Choroid plexus epithelial cell (primary cell): ENCODE measurements at regions not wholly inside any gene's neighbourhood (a gene's known extent, or its start where the extent isn't known, plus 50 kb on each side); places are given as distances from the start of the nearest gene placed in this dataset.
"Not testable (repeated sequence)": the region's sequence is repeated elsewhere in the genome, so short reads cannot be mapped to it uniquely, and the experiment has no call there.

Experiments
- DNase-seq: peaks from one replicate; pipeline ENCODE4 v3.0.0-alpha.2; 2010; ENCODE audit warnings: low read depth
- H3K4me3 ChIP-seq: 2 replicates; pipeline ENCODE4 v1.5.1; 2011; ENCODE audit warnings: low read depth, mild to moderate bottlenecking, control low read depth, low read length, moderate library complexity

- DNase-seq, H3K4me3 ChIP-seq: not testable (repeated sequence)
These were observed 4468.2 kb upstream of the TPTE start for GRCh38 chr21:6053145-6053544.

- H3K4me3 ChIP-seq: not testable (repeated sequence)
These were observed 4462.4 kb upstream of the TPTE start for GRCh38 chr21:6058997-6059396.

GRCh38 chr21:6060054-6060681 is 4461.2 kb upstream of the TPTE start:
- not testable (repeated sequence) for H3K4me3 ChIP-seq, DNase-seq

More at GRCh38 chr21:6058997-6059396, 4462.4 kb upstream of the TPTE start:
- not testable (repeated sequence) for DNase-seq

DNA sequence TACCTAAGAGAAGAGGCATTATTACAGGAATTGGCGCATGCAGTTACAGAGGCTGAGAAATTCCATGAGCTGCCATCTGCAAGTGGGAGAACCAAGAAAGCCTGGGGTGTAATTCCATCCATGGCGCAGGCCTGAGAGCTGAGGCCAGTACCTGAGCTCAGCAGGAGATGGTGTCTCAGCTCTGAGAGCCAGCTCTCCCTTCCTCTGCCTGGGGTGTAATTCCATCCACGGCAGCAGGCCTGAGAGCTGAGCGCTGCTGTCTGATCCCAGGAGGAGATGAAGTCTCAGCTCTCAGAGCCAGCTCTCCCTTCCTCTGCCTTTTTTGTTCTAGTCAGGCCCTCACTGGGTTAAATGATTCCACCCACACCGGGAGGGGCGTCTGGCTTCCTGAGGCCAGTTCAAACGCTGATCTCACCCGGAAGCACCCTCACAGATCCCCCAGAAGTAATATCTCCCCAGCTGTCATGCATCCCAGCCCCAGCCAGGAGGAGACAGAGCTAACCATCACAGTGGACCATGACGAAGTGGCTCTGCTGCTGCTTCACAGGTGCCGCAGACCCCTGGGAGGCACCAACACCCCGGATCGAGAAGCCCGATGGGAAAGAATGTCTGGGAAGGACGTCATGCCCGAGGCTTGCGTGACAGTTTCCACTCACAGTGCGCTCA is 4454.9 kb upstream of the TPTE start:
- DNase-seq, H3K4me3 ChIP-seq: not testable (repeated sequence)

- not testable (repeated sequence) for H3K4me3 ChIP-seq, DNase-seq
These were observed 4453.1 kb upstream of the TPTE start for GRCh38 chr21:6068098-6068831.

DNA sequence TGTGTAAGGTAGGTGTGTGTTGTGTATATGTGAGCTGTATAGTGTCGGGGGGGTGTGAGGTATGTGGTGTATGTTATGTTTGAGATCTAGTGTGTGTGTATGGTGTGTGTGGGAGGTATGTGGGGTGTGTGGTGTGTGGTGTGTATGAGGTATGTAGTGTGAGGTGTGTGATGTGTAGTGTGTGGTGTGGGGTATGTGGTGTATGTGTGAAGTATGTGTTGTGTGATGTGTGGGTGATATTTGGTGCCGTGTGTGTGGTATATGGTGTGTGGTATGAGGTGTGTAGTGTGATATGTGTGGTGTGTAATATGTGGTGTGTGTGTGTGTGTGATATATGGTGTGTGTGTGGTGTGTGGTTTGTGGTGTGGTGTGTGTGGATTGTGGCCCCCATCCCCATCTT is 4451.2 kb upstream of the TPTE start:
- not testable (repeated sequence) for H3K4me3 ChIP-seq, DNase-seq

DNA sequence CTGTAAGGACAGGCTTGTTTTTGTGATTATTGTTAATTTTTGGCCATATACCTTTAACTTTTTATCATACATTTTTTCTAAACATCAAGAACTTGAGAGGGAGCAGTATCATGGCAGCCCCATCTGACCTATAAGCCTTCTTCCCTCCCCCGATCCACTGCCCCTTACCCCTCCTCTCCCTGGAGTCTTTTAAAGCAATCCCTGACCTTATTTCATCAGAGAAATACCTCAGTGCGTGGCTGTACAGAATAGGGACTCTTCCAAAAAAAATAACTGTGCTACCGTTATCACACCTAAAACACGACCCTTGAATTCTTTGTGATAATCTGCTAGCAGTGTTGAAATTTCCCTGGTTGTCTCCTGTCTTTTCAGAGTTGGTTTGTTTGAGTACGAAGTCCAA is 4448.7 kb upstream of the TPTE start:
- not testable (repeated sequence) for H3K4me3 ChIP-seq, DNase-seq

DNA sequence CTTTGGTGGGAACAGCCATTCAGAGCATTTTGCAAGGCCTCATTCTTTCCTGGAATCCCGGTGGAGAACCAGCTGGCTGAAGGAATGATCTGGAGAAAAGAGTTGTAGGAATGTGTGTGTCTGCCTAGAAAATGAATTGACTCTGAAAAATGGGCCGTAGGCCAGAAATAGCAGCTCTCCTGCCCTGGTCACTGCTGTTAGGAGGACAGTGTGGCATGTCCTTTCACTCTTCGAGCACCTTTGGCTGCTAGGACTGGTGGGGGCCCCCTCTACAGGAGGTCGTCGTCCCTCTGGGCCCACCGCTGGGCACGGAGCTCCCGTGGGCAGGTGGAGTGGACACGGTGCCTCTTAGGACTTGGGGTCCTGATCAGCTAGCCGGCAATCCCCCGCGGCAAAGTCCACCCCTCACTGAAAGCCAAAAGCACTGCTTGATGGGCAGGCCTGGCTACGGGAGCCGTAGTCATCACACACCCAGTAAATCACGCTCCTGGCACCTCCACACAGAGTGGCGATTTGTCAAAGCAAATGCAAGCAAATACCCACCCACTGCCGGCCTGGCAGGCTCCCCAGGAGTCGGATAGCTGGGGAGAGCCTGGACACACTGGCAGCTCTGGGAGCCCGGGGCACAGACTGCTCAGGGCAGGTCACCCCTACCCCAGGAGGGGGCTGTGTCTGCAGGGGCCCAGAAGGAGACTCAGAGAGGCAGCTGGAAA is 4447.2 kb upstream of the TPTE start:
- DNase-seq, H3K4me3 ChIP-seq: not testable (repeated sequence)

DNA sequence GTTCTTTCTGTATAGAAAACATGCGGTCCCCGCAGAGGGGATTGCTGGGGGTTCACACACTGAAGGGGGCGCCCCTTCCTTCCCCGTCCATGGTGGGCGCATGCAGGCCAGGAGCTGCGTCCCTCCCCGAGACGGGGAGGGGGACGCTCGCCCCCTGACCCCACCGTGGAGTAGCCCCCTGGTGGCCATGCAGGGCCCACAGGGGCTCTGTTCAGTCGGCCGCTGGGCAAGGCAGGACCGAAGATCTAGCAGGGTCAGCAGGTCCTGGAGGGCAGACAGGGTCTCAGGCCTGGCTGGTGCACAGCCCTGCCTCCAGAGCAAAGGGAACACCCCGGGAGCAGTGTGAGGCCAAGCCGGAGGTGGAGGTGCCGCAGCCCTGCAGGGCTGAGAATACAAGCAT is 4446.4 kb upstream of the TPTE start:
- DNase-seq, H3K4me3 ChIP-seq: not testable (repeated sequence)

GRCh38 chr21:6075627-6076208 is 4445.7 kb upstream of the TPTE start:
- DNase-seq, H3K4me3 ChIP-seq: not testable (repeated sequence)

- H3K4me3 ChIP-seq, DNase-seq: not testable (repeated sequence)
These were observed 4444.0 kb upstream of the TPTE start for GRCh38 chr21:6077358-6077757.

DNA sequence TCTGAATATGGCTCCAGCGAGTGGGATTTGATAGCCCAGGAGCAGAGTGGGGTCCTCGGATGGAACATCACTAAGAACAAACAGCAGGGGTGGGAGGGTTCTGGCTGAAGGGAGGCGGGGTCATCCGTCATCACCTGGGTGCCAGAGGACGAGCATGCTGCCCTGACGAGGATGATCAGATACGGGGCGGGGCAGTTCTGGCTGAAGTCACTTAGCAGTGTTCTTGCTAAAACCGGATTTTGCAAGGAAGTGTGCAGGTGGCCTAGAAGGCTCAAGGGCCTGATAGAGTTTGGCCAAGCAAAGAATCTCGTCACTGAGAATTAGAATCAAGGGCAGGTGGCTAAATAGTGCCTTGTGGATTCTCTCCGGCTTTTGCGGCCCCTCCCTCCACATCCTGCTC is 4442.5 kb upstream of the TPTE start:
- not testable (repeated sequence) for H3K4me3 ChIP-seq, DNase-seq

DNA sequence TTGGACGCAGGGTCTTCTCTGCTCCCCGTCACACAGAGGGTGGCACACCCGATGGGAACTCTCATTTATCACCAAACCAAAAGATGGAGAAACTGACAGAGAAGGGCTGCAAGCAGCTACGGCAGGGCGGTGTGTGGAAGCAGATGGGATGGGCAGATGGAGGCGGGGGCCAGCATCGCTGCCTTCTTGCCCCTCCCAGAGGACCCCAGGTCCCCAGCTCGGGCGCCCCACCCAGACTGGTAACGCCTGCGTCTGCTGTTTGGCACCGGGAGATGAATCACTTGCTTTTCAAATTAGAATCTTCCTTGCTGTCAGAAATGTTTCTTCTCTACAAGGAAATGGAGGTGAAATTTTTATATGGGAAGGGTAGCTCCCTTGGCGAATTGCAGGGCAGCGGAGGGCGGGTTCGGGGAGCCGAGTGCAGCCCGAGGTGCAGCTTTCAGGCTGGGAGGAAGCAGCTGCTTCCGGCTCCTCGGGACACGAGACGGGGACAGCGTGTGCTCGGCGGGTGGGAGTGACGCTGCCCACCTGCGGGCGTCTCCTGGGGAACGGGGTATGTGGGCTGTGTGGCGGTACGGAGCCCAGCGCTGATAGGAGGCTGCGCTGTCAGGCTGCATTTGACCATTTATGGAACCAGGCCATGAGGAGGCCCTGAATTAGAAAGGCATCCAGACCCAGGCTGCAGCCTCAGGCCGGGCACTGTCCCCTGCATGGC is 4440.3 kb upstream of the TPTE start:
- not testable (repeated sequence) for H3K4me3 ChIP-seq

GRCh38 chr21:6082166-6082565 is 4439.2 kb upstream of the TPTE start:
- DNase-seq, H3K4me3 ChIP-seq: not testable (repeated sequence)

More for the DNA sequence above, 4440.3 kb upstream of the TPTE start:
- DNase-seq: not testable (repeated sequence)

GRCh38 chr21:6083574-6084120 is 4437.7 kb upstream of the TPTE start:
- not testable (repeated sequence) for DNase-seq, H3K4me3 ChIP-seq

GRCh38 chr21:6086038-6086437 is 4435.3 kb upstream of the TPTE start:
- not testable (repeated sequence) for DNase-seq, H3K4me3 ChIP-seq

DNA sequence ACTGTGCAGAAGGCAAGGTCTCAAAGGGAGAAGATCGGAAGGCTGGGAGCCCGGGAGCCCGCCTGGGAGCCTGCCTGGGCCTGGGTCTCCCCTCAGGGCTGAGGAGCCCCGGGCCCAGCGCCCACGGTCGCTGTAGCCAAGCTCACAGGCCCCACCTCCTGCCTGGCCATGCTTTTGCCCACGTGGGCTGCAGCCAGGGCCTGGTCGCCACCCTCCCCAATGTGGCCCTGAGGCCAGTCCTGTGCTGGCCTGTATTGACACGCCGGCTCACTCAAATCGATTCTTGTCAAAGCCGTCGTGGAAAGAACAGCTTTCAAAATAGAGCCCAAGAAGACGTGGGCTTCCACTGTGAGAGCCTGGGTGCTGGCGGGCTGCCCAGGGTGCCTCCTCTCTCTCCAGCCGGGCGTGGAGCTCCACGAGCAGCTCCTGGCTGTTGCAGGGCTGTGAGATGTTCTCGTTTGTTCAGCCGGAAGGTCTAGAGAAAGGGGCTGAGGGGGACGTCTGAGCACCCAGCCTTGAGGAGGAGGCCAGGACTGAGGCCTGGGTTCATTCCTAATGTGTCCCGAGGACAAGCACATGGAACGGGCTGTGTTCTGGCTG is 4433.7 kb upstream of the TPTE start:
- not testable (repeated sequence) for DNase-seq, H3K4me3 ChIP-seq
